Activated CD4-positive, alpha-beta memory T cell treated with anti-CD3 and anti-CD28 coated beads, Interleukin-2, amount 10 ng/mL, durations not matched to agents 7 days and 5 days (primary cell): ENCODE measurements at regions not wholly inside any gene's neighbourhood (a gene's known extent, or its start where the extent isn't known, plus 50 kb on each side); places are given as distances from the start of the nearest gene placed in this dataset.
"Not testable (repeated sequence)": the region's sequence is repeated elsewhere in the genome, so short reads cannot be mapped to it uniquely, and the experiment has no call there.

ENCODE experiments used
- CTCF ChIA-PET: fragments of 350-600 bp; sonication (Branson Sonifier 250); formaldehyde crosslinking; loops from one replicate; lab custom pipeline; 2021; ENCODE audit warnings: antibody characterized with exemption, inconsistent platforms; lab: Charles Lee
- POLR2A ChIA-PET: fragments of 350-600 bp; sonication (Branson Sonifier 250); formaldehyde crosslinking; loops from one replicate; lab custom pipeline; 2021; ENCODE audit warnings: antibody characterized with exemption; lab: Charles Lee
- DNase-seq: peaks from one replicate; pipeline ENCODE4 v3.0.0-alpha.2; 2020
- H3K27ac Mint-ChIP-seq: one replicate; pipeline ENCODE4 v1.8.0; 2021; ENCODE audit warnings: mild to moderate bottlenecking, mixed read lengths
- H3K27me3 Mint-ChIP-seq: one replicate; pipeline ENCODE4 v1.8.0; 2021; ENCODE audit warnings: mixed read lengths
- H3K36me3 Mint-ChIP-seq: one replicate; pipeline ENCODE4 v1.8.0; 2021; ENCODE audit warnings: low read depth, mixed read lengths
- H3K4me1 Mint-ChIP-seq: one replicate; pipeline ENCODE4 v1.8.0; 2021; ENCODE audit warnings: mixed read lengths
- H3K4me3 Mint-ChIP-seq: one replicate; pipeline ENCODE4 v1.8.0; 2021; ENCODE audit warnings: mild to moderate bottlenecking, mixed read lengths
- H3K9me3 Mint-ChIP-seq: one replicate; pipeline ENCODE4 v1.8.0; 2021; ENCODE audit warnings: mixed read lengths

DNA sequence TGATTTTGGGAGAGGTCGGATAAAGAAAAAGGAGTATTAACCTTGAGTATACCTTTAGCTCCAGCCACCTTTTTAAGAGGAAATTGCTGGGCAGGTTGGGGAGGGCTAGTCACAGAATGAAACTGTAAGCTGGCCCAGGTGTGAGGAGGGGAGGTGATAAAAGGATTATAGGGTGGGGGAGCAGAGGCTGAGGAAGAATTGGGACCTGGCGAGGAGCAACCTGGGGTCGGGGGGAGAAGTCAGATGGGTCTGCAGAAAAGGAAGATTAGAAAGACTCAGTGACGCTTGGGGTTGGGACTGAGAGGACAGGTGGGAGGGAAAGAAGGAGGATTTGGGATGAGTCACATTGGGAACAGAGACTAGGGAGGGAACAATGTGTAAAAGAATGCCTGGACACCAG lies 1548.5 kb upstream of the WWC1 start:
- CTCF ChIA-PET, H3K4me3 Mint-ChIP-seq, H3K27me3 Mint-ChIP-seq, H3K36me3 Mint-ChIP-seq, DNase-seq, POLR2A ChIA-PET, H3K4me1 Mint-ChIP-seq, H3K27ac Mint-ChIP-seq: not testable (repeated sequence)
- peaks cover 24% of the 10 kb centered on the region for H3K9me3 Mint-ChIP-seq

DNA sequence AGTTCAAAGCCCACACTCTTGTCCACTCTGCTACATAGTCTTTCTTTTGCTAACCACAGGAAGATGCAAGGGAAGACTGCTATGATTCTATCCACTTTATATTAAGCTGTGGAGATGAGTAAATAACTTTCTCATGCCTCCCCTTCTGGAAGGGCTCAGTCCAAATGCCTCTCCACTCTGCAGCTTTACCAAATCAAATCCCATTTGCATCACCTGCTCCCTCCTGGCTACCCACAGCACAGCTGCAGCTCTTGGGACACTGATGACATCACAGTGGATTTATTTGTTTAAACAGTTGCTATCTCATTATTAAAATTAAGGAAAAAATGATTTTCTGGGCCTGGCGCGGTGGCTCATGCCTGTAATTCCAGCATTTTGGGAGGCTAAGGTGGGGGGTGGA lies 1544.9 kb upstream of the WWC1 start:
- no peaks in the 10 kb centered on the region for H3K4me1 Mint-ChIP-seq
- CTCF ChIA-PET, result no interaction called here
- H3K27ac Mint-ChIP-seq, result no peak overlapping the region
- DNase-seq, result no peak
- H3K9me3 Mint-ChIP-seq, result peaks cover 14% of the 10 kb centered on the region
- no peak overlapping the region for H3K4me3 Mint-ChIP-seq
- POLR2A ChIA-PET, result no interaction called here
- H3K27me3 Mint-ChIP-seq, result no peaks in the 10 kb centered on the region
- no peaks in the 10 kb centered on the region for H3K36me3 Mint-ChIP-seq

DNA sequence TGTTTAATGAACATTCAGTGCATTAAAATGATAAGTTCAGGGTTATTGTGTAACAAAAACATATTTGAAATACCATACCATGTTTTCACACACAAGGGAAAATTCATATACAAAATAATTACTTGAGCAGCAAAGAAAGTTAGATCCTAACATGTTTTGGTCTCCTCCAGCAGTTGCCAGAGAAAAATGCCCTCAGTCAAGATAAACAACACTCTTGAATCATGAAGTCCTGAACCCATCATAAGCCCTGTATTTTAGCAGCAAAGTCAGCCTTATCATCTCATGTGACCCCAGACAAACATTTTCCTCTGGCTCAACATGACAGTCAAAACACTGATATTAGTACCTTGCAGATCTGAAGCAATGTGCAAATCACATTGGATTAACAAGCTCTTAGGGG lies 1541.1 kb upstream of the WWC1 start:
- no peaks in the 10 kb centered on the region for H3K27me3 Mint-ChIP-seq
- no peaks in the 10 kb centered on the region for H3K36me3 Mint-ChIP-seq
- POLR2A ChIA-PET, result no interaction called here
- H3K4me1 Mint-ChIP-seq, result no peaks in the 10 kb centered on the region
- H3K9me3 Mint-ChIP-seq, result peaks cover 4% of the 10 kb centered on the region
- no peak overlapping the region for H3K27ac Mint-ChIP-seq
- no peak overlapping the region for H3K4me3 Mint-ChIP-seq
- no peak for DNase-seq
- CTCF ChIA-PET, result interaction anchor here (0.6 kb wide), 1 partner anchor 1494 kb away, joined by 3 read pairs; no protein-coding TSS in a partner anchor

DNA sequence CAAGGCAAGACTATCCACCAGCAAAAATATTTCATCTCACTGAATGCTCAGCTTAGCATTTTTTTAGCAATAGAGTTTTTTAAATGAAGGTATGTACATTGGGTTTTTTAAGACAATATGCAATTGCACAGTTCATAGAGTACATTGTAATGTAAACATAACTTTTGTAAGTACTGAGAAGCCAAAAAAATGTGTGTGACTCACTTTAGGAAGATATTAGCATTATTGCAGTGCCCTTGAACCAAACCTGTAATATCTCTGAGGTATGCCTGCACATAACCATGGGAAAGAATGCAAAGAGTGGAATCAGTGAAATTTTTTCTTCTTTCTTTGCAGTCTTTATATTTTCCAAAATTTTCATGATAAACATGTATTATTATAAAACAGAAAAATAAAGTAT lies 1533.3 kb upstream of the WWC1 start:
- CTCF ChIA-PET, result no interaction called here

DNA sequence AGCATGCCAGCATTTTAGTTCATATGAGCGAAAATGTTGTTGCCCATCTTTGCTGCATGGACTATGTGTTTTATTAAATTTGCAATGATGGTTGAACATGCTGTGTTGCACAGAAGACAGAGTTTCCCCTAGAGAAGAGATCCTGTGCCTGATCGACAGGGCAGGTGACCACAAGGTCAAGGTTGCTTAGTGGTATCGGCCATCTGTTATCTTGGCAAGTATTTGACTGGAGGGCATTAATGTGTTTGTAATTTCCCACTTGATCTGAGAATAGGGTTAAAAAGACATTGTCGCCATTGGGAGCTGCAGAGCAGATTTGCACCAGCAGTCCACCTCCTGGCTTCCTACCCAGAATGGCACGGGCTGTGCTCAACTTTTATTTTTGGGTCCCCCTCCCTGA lies 1523.6 kb upstream of the WWC1 start:
- no peak overlapping the region for H3K27ac Mint-ChIP-seq
- no peaks in the 10 kb centered on the region for H3K4me1 Mint-ChIP-seq
- no peaks in the 10 kb centered on the region for H3K36me3 Mint-ChIP-seq
- no peak overlapping the region for H3K4me3 Mint-ChIP-seq
- H3K27me3 Mint-ChIP-seq, result no peaks in the 10 kb centered on the region
- POLR2A ChIA-PET, result interaction anchor here (1.1 kb wide), 1 partner anchor 9 kb away, joined by 4 read pairs; no protein-coding TSS in a partner anchor
- CTCF ChIA-PET, result no interaction called here
- peaks cover 14% of the 10 kb centered on the region for H3K9me3 Mint-ChIP-seq
- no peak for DNase-seq

More for the DNA sequence above, 1533.3 kb upstream of the WWC1 start:
- no peak overlapping the region for H3K27ac Mint-ChIP-seq
- H3K9me3 Mint-ChIP-seq, result peaks cover 8% of the 10 kb centered on the region
- H3K36me3 Mint-ChIP-seq, result no peaks in the 10 kb centered on the region
- H3K27me3 Mint-ChIP-seq, result no peaks in the 10 kb centered on the region
- no peak overlapping the region for H3K4me3 Mint-ChIP-seq
- POLR2A ChIA-PET, result no interaction called here
- H3K4me1 Mint-ChIP-seq, result no peaks in the 10 kb centered on the region
- no peak for DNase-seq

DNA sequence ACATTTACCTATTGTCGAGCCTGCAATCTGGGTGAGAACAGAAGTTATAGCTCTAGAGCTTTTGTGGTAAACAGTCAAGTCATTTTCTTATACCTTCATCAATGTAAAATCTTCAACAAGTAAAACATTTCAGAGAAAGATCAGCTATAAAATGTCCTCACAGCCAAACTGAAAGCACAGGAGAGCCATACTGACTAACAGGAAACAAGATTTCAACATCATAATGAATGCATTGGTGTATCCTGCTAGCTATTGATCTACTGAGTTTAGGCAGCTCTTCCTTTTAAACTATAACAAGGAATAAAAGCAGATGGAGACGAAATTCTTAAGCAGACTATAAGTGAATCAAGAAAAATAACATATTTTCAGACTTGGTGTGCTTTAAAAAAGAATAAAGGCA lies 1522.9 kb upstream of the WWC1 start:
- DNase-seq, result no peak
- ChIA-PET CTCF (no interaction called here), POLR2A (interaction anchor here (1.1 kb wide), 1 partner anchor 9 kb away, joined by 4 read pairs; no protein-coding TSS in a partner anchor)
- no peaks in the 10 kb centered on the region for H3K4me1 Mint-ChIP-seq
- peaks cover 14% of the 10 kb centered on the region for H3K9me3 Mint-ChIP-seq
- H3K4me3 Mint-ChIP-seq, result no peak overlapping the region
- H3K27ac Mint-ChIP-seq, result no peak overlapping the region
- H3K27me3 Mint-ChIP-seq, result no peaks in the 10 kb centered on the region
- no peaks in the 10 kb centered on the region for H3K36me3 Mint-ChIP-seq

DNA sequence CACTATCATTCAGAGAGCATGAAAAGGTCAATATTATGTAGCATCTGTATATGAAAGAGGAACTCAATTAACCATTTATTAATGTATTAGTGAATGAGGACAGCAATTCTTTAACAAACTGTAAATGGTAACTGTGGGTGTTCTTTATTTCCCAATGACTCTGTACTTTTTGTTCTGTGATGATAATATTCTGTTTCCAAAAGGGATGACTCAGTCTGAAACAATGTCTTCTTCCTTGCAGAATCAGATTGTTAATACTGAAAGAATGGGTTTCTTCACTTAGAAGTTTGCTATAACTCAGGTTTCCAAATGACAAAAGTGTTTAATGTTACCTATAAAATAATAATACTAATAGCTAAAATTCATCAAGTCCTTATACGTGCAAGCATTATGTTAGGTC lies 1518.7 kb upstream of the WWC1 start:
- H3K27me3 Mint-ChIP-seq, result no peaks in the 10 kb centered on the region
- H3K4me1 Mint-ChIP-seq, result no peaks in the 10 kb centered on the region
- H3K9me3 Mint-ChIP-seq, result peaks cover 9% of the 10 kb centered on the region
- DNase-seq, result no peak
- POLR2A ChIA-PET, result no interaction called here
- H3K36me3 Mint-ChIP-seq, result no peaks in the 10 kb centered on the region
- H3K4me3 Mint-ChIP-seq, result no peak overlapping the region
- H3K27ac Mint-ChIP-seq, result no peak overlapping the region
- CTCF ChIA-PET, result no interaction called here

DNA sequence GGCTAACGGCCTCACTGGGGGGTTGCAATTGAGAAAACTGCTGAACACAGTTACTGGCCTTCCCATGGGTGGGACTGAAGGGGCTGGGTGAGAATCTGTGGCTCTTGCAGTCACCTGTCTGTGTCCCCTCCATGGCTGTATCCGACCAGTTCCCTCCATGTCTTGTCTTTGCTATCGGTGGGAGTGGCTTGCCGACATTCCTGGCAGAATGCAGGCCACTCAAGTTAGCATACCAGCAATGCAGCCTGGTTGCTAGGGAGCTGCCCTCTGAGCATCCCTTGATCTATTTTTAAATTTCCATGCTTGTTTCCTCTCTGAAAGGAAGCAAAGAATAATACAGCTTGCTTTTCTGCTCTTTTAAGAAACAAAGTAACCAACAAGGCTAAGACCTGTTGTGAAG lies 1509.7 kb upstream of the WWC1 start:
- ChIA-PET POLR2A (no interaction called here), CTCF (no interaction called here)
- Mint-ChIP-seq H3K27ac (no peak overlapping the region), H3K4me1 (no peaks in the 10 kb centered on the region), H3K36me3 (no peaks in the 10 kb centered on the region), H3K4me3 (no peak overlapping the region), H3K27me3 (no peaks in the 10 kb centered on the region), H3K9me3 (peaks cover 10% of the 10 kb centered on the region)
- no peak for DNase-seq

DNA sequence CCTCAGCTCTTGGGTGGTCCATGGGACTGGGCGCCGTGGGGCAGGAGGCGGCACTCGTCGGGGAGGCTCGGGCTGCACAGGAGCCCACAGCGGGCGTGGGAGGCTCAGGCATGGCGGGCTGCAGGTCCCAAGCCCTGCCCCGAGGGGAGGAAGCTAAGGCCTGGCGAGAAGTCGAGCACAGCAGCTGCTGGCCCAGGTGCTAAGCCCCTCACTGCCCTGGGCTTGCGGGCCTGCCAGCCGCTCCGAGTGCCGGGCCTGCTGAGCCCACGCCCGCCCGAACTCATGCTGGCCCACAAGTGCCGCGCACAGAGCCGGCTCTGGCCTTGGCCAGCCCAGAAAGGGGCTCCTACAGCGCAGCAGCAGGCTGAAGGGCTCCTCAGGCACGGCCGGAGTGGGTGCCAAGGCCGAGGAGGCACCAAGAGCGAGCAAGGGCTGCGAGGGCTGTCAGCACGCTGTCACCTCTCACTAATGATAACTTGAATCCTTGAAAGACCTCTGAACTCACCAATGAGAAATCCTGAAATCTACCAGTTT lies 1506.8 kb upstream of the WWC1 start:
- H3K4me1 Mint-ChIP-seq, result no peaks in the 10 kb centered on the region
- H3K9me3 Mint-ChIP-seq, result peaks cover 15% of the 10 kb centered on the region
- H3K4me3 Mint-ChIP-seq, result no peak overlapping the region
- DNase-seq, result no peak
- ChIA-PET CTCF (no interaction called here), POLR2A (no interaction called here)
- no peak overlapping the region for H3K27ac Mint-ChIP-seq
- H3K27me3 Mint-ChIP-seq, result no peaks in the 10 kb centered on the region
- no peaks in the 10 kb centered on the region for H3K36me3 Mint-ChIP-seq

DNA sequence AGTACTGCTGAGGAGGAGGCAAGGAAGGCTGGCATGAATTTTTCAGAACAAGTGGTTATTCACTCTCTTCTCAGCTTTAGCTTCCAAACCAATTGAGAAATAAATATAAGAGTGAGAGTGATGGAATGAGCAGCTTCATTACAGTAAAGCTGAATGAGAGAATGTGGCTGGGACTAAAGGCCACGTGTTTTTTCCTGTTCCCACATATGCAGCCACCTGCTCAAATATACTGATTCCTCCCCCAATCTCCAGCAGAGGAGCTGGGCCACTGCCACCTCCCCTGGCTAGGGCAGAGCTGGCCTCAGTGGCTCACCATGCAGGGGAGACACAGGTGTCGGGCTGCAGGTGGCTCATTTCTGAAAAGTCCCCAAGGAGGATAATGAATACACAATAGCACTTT lies 1505.3 kb upstream of the WWC1 start:
- ChIA-PET POLR2A (no interaction called here), CTCF (no interaction called here)
- Mint-ChIP-seq H3K27ac (no peak overlapping the region), H3K4me3 (no peak overlapping the region), H3K4me1 (no peaks in the 10 kb centered on the region), H3K36me3 (no peaks in the 10 kb centered on the region), H3K27me3 (no peaks in the 10 kb centered on the region), H3K9me3 (peaks cover 17% of the 10 kb centered on the region)
- no peak for DNase-seq

DNA sequence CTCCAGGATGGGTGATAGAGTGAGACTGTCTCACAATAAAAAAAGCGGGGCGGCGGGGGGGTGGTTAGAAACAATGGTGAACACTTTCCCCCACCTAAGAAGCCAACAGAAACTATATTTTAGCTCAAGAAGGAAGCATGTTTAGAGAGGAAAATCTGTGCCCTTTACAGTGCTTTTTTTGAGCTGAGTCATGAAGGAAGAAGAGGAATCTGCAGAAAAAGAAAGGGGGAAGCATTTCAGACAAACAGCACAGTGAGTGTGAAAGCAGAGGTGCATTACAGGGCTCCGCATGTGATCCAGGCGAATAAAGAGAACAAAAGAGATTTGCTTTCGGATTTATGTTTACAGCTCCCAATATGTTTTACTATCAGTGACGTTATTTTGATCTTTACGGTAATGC lies 1504.6 kb upstream of the WWC1 start:
- Mint-ChIP-seq H3K27me3 (no peaks in the 10 kb centered on the region), H3K27ac (no peak overlapping the region)
- POLR2A ChIA-PET, result no interaction called here

DNA sequence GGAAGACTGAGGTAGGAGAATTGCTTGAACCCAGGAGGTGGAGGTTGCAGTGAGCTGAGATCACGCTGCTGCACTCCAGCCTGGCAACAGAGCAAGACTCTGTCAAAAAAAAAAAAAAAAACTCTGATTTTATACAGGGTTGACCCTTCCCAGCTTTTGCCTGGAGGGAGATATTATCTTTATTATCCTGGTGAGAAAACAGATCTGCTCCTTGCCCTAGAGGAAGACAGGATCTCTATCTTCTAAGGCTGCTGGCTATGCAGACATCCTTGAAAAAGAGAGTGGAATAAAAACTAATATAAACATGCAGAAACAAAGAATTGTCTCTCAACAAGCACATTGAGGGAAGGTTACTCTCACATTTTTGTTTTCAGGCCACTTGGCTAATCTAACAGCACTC lies 1503.4 kb upstream of the WWC1 start:
- no peaks in the 10 kb centered on the region for H3K27me3 Mint-ChIP-seq
- POLR2A ChIA-PET, result no interaction called here
- H3K4me1 Mint-ChIP-seq, result no peaks in the 10 kb centered on the region
- CTCF ChIA-PET, result no interaction called here
- H3K4me3 Mint-ChIP-seq, result no peak overlapping the region
- DNase-seq, result no peak
- H3K36me3 Mint-ChIP-seq, result no peaks in the 10 kb centered on the region
- peaks cover 17% of the 10 kb centered on the region for H3K9me3 Mint-ChIP-seq
- no peak overlapping the region for H3K27ac Mint-ChIP-seq

More for the DNA sequence above, 1504.6 kb upstream of the WWC1 start:
- no peak overlapping the region for H3K4me3 Mint-ChIP-seq
- no peaks in the 10 kb centered on the region for H3K36me3 Mint-ChIP-seq
- no peaks in the 10 kb centered on the region for H3K4me1 Mint-ChIP-seq
- DNase-seq, result no peak
- CTCF ChIA-PET, result no interaction called here
- H3K9me3 Mint-ChIP-seq, result peaks cover 17% of the 10 kb centered on the region

DNA sequence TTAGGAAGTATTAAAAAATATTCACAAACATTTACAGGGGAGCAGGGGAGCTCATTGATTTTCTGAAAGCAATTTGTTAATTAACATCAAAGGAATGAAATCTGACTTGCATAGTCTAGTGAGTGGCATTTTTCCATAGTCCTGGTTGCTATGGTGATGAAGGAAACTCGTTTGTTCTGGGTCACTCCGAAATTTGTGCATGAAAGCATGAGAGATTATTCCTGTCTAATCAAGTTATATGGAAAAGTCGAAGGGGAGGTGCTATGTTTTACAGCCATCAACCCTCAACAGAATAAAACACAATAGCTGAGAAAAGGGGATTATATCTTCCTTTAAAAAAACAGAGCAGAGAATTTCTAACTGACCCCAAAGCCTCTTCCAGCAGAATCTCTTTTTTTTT lies 1495.7 kb upstream of the WWC1 start:
- Mint-ChIP-seq H3K4me1 (no peaks in the 10 kb centered on the region), H3K9me3 (peaks cover 5% of the 10 kb centered on the region), H3K36me3 (no peaks in the 10 kb centered on the region), H3K27me3 (no peaks in the 10 kb centered on the region), H3K4me3 (no peak overlapping the region), H3K27ac (no peak overlapping the region)
- DNase-seq, result no peak
- ChIA-PET CTCF (no interaction called here), POLR2A (no interaction called here)

DNA sequence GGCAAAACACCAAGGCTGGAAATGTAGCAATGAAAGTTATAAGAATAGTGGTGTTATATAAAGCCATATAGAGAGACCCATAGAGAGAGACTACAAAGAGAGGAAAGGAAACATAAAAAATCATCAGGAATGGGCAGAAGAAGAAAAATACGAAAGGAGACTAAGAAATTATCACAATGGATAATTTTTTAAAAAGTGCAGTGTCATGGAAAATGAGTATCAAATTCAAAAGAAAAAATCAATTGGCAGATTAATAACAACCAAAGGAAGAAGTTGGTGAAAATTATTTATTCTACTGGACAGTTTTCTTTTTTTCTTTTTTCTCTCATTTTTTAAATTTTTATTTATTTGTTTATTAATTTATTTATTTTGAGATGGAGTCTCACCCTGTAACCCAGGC lies 1488.4 kb upstream of the WWC1 start:
- Mint-ChIP-seq H3K4me1 (no peaks in the 10 kb centered on the region), H3K9me3 (peaks cover 19% of the 10 kb centered on the region)
- POLR2A ChIA-PET, result no interaction called here

More for the DNA sequence above, 1488.4 kb upstream of the WWC1 start:
- Mint-ChIP-seq H3K27me3 (no peaks in the 10 kb centered on the region), H3K27ac (no peak overlapping the region), H3K4me3 (no peak overlapping the region), H3K36me3 (no peaks in the 10 kb centered on the region)
- DNase-seq, result no peak
- CTCF ChIA-PET, result no interaction called here
